ENCODE measurements at regions not wholly inside any gene's neighbourhood (a gene's known extent, or its start where the extent isn't known, plus 50 kb on each side); places are given as distances from the start of the nearest gene placed in this dataset.

DNA sequence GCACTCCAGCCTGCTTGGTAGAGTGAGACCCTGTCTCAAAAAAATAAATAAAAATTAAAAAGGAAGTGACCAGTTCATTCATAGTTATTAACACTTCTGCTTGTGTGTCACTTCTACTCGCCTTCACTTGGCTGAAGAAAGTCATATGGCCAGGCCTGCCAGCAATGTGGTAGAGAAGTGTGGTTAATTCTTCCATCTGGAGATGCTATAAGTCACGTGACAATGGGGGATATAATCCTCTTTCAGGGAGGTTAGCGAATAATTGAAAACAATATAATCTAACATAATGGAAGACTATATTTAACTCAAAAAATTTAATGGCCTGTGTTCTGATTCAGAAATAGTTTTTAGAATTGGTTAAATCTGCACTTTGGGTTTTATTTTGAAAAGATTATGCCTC, 305.6 kb downstream of the DOCK8 start:
- no peak overlapping the region for H3K27ac Mint-ChIP-seq
- DNase-seq (no peak), ATAC-seq (no peak)
- TF ChIP-seq CTCF (IDR thresholded peaks at IDR 0.05) = no peak
- Histone ChIP-seq H3K27me3 (ENCODE audit: control insufficient read depth, insufficient read depth, low read length) (no peaks in the 10 kb centered on the region), H3K9me3 (ENCODE audit: control insufficient read depth, insufficient read depth, low read length) (no peaks in the 10 kb centered on the region), H3K36me3 (ENCODE audit: control insufficient read depth, insufficient read depth, low read length) (no peaks in the 10 kb centered on the region), H3K4me1 (ENCODE audit: control insufficient read depth, insufficient read depth, low read length) (no peaks in the 10 kb centered on the region), H3K27ac (ENCODE audit: low read length) (no peak overlapping the region), H3K4me3 (ENCODE audit: low read length) (no peak overlapping the region)
- H3K9me3 Mint-ChIP-seq = no peaks in the 10 kb centered on the region
- no peak overlapping the region for H3K4me3 Mint-ChIP-seq
- H3K27me3 Mint-ChIP-seq (ENCODE audit: low read depth in 2 of 2) = peaks cover 0 to 4% of the 10 kb centered on the region in 2 donors
- H3K36me3 Mint-ChIP-seq = no peaks in the 10 kb centered on the region
- WGBS (ENCODE audit: insufficient coverage) = 100% methylated on average over 1 of the region's 3 CpGs
- H3K4me1 Mint-ChIP-seq = peaks cover 5 to 7% of the 10 kb centered on the region in 2 donors
- intact Hi-C loops (cut with micrococcal nuclease) = no loop called here

DNA sequence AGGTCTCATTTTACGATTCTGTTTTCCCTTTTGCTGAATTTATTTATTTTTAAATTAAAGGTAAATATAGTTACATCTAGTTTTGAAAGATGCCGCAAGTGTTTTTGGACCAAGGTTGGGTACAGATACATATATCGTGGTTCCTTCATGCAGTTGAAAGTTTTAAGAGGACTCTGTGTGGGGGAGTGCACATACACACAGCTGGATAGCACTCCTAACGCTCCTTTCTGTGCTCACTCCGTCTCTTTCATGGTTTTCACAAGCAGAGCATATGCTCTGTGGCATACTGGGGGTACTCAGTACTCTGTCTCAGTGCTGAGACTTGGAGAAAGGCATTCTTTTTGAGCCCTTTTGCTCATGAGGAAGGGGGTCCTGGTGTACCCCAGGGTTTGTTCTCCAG, 307.5 kb downstream of the DOCK8 start:
- H3K27ac Mint-ChIP-seq = no peak overlapping the region

GRCh38 chr9:522658-523057, 308.0 kb downstream of the DOCK8 start:
- Histone ChIP-seq H3K4me1 (ENCODE audit: control insufficient read depth, insufficient read depth, low read length) (no peaks in the 10 kb centered on the region), H3K9me3 (ENCODE audit: control insufficient read depth, insufficient read depth, low read length) (no peaks in the 10 kb centered on the region), H3K27ac (ENCODE audit: low read length) (no peak overlapping the region), H3K36me3 (ENCODE audit: control insufficient read depth, insufficient read depth, low read length) (no peaks in the 10 kb centered on the region), H3K4me3 (ENCODE audit: low read length) (no peak overlapping the region), H3K27me3 (ENCODE audit: control insufficient read depth, insufficient read depth, low read length) (no peaks in the 10 kb centered on the region)
- DNase-seq (no peak), ATAC-seq (no peak)
- no peaks in the 10 kb centered on the region for H3K9me3 Mint-ChIP-seq
- intact Hi-C loops (cut with micrococcal nuclease) = no loop called here
- TF ChIP-seq CTCF (IDR thresholded peaks at IDR 0.05) = no peak
- H3K36me3 Mint-ChIP-seq = no peaks in the 10 kb centered on the region
- no peak overlapping the region for H3K4me3 Mint-ChIP-seq
- no peak overlapping the region for H3K27ac Mint-ChIP-seq
- H3K4me1 Mint-ChIP-seq = no peaks in the 10 kb centered on the region
- H3K27me3 Mint-ChIP-seq (ENCODE audit: low read depth in 2 of 2) = peaks cover 0 to 4% of the 10 kb centered on the region in 2 donors
- WGBS (ENCODE audit: insufficient coverage) = 100% methylated on average over 1 of the region's 1 CpG

More for the DNA sequence above, 307.5 kb downstream of the DOCK8 start:
- no peaks in the 10 kb centered on the region for H3K27me3 ChIP-seq (ENCODE audit: control insufficient read depth, insufficient read depth, low read length)
- no peak overlapping the region for H3K27ac ChIP-seq (ENCODE audit: low read length)
- H3K4me1 Mint-ChIP-seq = no peaks in the 10 kb centered on the region
- H3K4me3 Mint-ChIP-seq = no peak overlapping the region
- no peaks in the 10 kb centered on the region for H3K9me3 ChIP-seq (ENCODE audit: control insufficient read depth, insufficient read depth, low read length)
- intact Hi-C loops (cut with micrococcal nuclease) = no loop called here
- H3K27me3 Mint-ChIP-seq (ENCODE audit: low read depth in 2 of 2) = peaks cover 0 to 4% of the 10 kb centered on the region in 2 donors
- ATAC-seq (no peak), DNase-seq (no peak)
- H3K36me3 ChIP-seq (ENCODE audit: control insufficient read depth, insufficient read depth, low read length) = no peaks in the 10 kb centered on the region
- H3K9me3 Mint-ChIP-seq = no peaks in the 10 kb centered on the region
- no peaks in the 10 kb centered on the region for H3K36me3 Mint-ChIP-seq
- no peak for TF ChIP-seq CTCF (IDR thresholded peaks at IDR 0.05)
- H3K4me1 ChIP-seq (ENCODE audit: control insufficient read depth, insufficient read depth, low read length) = no peaks in the 10 kb centered on the region
- no peak overlapping the region for H3K4me3 ChIP-seq (ENCODE audit: low read length)
- WGBS (ENCODE audit: insufficient coverage) = 92% methylated on average over 4 of the region's 5 CpGs

- H3K27ac Mint-ChIP-seq = no peak overlapping the region
Measured at GRCh38 chr9:523444-523843, 308.8 kb downstream of the DOCK8 start.

More at GRCh38 chr9:523444-523843, 308.8 kb downstream of the DOCK8 start:
- no peak for TF ChIP-seq CTCF (IDR thresholded peaks at IDR 0.05)
- Mint-ChIP-seq H3K4me3 (no peak overlapping the region), H3K27me3 (ENCODE audit: low read depth in 2 of 2) (peaks cover 0 to 4% of the 10 kb centered on the region in 2 donors), H3K4me1 (no peaks in the 10 kb centered on the region), H3K9me3 (no peaks in the 10 kb centered on the region), H3K36me3 (no peaks in the 10 kb centered on the region)
- Histone ChIP-seq H3K27me3 (ENCODE audit: control insufficient read depth, insufficient read depth, low read length) (no peaks in the 10 kb centered on the region), H3K27ac (ENCODE audit: low read length) (no peak overlapping the region), H3K9me3 (ENCODE audit: control insufficient read depth, insufficient read depth, low read length) (no peaks in the 10 kb centered on the region), H3K36me3 (ENCODE audit: control insufficient read depth, insufficient read depth, low read length) (no peaks in the 10 kb centered on the region), H3K4me3 (ENCODE audit: low read length) (no peak overlapping the region), H3K4me1 (ENCODE audit: control insufficient read depth, insufficient read depth, low read length) (no peaks in the 10 kb centered on the region)
- ATAC-seq (no peak), DNase-seq (no peak)
- intact Hi-C loops (cut with micrococcal nuclease) = no loop called here
- WGBS (ENCODE audit: insufficient coverage) = 97% methylated on average over 3 of the region's 4 CpGs
